HG02678 (cell line): ENCODE measurements at regions not wholly inside any gene's neighbourhood (a gene's known extent, or its start where the extent isn't known, plus 50 kb on each side); places are given as distances from the start of the nearest gene placed in this dataset.
"Not testable (repeated sequence)": the region's sequence is repeated elsewhere in the genome, so short reads cannot be mapped to it uniquely, and the experiment has no call there.

Experiments
- ATAC-seq: cut with Tn5 transposase; IDR thresholded peaks from one replicate; pipeline ENCODE4 v1.9.1; 2021; ENCODE audit warnings: mild to moderate bottlenecking, moderate library complexity; ENCODE audit not compliant: unreplicated experiment

GRCh38 chr2:144826105-144826504 lies 306.2 kb upstream of the ZEB2 start:
- no peak for ATAC-seq

- ATAC-seq, result no peak
Measured at GRCh38 chr2:144825331-144826020, 305.6 kb upstream of the ZEB2 start.

- no peak for ATAC-seq
Measured at GRCh38 chr2:144824306-144825080, 304.6 kb upstream of the ZEB2 start.

- no peak for ATAC-seq
Measured at GRCh38 chr2:144822966-144823365, 303.0 kb upstream of the ZEB2 start.

GRCh38 chr2:144812288-144812687 lies 292.4 kb upstream of the ZEB2 start:
- no peak for ATAC-seq

GRCh38 chr2:144801766-144802165 lies 281.8 kb upstream of the ZEB2 start:
- no peak for ATAC-seq

GRCh38 chr2:144801325-144801724 lies 281.4 kb upstream of the ZEB2 start:
- no peak for ATAC-seq

GRCh38 chr2:144798989-144799388 lies 279.1 kb upstream of the ZEB2 start:
- no peak for ATAC-seq

- ATAC-seq, result no peak
Measured at GRCh38 chr2:144798034-144798433, 278.1 kb upstream of the ZEB2 start.

- ATAC-seq, result no peak
Measured at GRCh38 chr2:144796936-144797335, 277.0 kb upstream of the ZEB2 start.

- no peak for ATAC-seq
Measured at GRCh38 chr2:144796164-144796563, 276.2 kb upstream of the ZEB2 start.

GRCh38 chr2:144785253-144785652 lies 265.3 kb upstream of the ZEB2 start:
- no peak for ATAC-seq

GRCh38 chr2:144780983-144781382 lies 261.1 kb upstream of the ZEB2 start:
- ATAC-seq, result no peak

- no peak for ATAC-seq
Measured at GRCh38 chr2:144776766-144777165, 256.8 kb upstream of the ZEB2 start.

GRCh38 chr2:144774809-144775208 lies 254.9 kb upstream of the ZEB2 start:
- ATAC-seq, result no peak

- no peak for ATAC-seq
Measured at GRCh38 chr2:144771348-144771747, 251.4 kb upstream of the ZEB2 start.

- ATAC-seq, result no peak
Measured at GRCh38 chr2:144770616-144771230, 250.8 kb upstream of the ZEB2 start.

- ATAC-seq, result not testable (repeated sequence)
Measured at GRCh38 chr2:144760939-144761338, 241.0 kb upstream of the ZEB2 start.

GRCh38 chr2:144759746-144760145 lies 239.8 kb upstream of the ZEB2 start:
- ATAC-seq, result no peak

- ATAC-seq, result not testable (repeated sequence)
Measured at GRCh38 chr2:144758196-144758595, 238.3 kb upstream of the ZEB2 start.

- no peak for ATAC-seq
Measured at GRCh38 chr2:144753416-144753815, 233.5 kb upstream of the ZEB2 start.
